ENCODE measurements at regions not wholly inside any gene's neighbourhood (a gene's known extent, or its start where the extent isn't known, plus 50 kb on each side); places are given as distances from the start of the nearest gene placed in this dataset.

DNA sequence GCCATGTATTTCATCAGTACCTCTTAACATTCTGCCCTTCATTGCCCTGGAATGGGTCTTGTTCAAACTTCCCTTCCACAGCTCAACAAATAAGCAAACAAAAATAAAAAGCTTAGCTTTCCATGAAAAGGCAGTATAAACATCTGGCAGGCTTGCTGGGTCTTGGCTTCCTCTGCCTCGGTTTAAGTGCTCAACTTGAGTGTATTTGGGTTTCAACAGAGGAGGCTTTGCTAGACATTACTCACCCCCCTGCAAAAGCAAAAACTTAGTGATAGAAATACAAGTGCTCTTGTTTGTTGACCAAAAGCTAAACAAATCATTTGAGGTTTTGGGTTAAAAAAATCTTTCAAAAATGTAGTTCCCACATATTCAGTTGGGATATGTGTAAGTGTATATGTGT lies 518.5 kb downstream of the PLPP3 start:
- DNase-seq (ENCODE audit: low read depth in 3 of 3, low spot score in 2 of 3), result no peak

DNA sequence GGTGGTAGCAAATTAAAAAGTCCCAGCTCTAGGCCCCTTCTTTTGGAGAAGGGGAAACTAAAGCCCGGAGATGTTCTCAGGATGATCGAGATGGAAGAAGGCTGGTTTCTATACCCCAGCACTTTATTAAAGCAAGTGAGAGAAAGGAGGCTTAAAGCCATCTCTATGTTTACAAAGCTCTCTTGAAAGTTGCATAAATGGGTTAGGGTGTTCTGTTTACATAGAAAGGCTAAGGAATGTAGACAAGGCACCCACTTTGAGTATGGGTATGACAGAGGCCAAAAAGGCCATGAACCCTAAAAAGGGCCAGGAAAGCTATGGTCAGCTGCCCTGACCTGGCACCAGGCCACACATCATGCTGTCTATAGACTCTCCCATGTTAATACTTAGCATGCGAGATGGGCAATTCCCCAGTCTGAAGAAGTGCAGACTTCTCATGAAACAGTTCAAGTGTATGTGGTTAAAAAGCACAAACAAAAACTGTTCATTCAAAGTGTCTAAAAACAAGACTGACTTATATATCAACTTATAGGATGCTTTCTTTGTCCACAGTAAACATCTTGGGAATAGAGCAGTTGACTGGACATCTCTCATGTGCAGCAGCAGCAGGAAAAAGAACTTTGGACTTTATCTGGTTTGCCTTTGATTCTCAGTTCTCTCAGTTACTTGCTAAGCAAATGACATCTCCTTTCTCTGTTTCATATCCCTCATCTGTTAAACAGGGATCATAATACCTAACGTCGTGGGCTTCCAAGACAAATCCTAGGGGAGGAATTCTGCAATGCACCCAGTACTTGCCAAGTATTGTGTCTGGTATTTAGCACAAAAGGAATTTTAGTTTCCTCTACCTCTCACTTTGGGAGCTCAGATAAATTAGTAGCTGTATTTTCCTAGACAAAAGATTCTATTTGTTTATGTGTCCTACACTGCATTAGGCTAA lies 521.6 kb downstream of the PLPP3 start:
- no peak for DNase-seq (ENCODE audit: low read depth in 3 of 3, low spot score in 2 of 3)

DNA sequence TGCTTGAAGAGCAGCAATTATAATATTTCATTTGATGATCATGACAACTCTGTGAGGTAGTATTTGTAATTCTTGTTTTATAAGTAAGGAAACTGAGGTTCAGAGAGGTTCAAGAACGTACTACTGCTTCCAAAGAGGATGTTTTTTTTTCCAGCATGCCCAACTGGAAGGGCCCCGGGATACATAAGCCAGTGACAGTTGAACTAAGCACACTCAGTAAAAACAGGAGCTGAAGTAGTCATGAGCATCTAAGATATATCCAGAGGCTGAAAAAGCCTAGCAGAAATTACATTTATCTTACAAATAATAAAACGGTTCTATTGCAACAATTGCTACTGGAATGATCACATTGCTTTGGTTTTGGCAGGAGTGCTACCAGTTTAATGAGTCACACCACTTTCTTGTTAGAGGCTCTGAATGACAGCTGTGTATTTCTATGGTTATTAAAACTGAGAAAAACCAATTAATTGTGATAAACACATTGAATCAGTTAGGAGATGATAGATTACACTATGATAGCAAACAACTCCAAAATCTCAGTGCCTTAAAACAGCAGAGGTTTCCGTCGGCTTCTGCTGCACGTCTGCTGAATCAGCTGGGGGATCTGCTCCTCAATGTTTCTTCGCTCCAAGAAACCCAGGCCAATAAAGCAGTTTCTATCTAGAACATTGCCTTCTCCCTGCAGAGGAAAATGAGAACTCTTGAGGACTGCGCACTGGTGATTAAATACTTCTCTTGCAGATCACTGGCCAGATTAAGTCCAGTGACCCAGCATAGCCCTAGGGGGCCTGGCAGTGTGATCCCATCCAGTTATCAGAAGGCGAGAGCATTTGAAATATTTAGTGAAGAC lies 522.7 kb downstream of the PLPP3 start:
- DNase-seq (ENCODE audit: low read depth in 3 of 3, low spot score in 2 of 3), result no peak

DNA sequence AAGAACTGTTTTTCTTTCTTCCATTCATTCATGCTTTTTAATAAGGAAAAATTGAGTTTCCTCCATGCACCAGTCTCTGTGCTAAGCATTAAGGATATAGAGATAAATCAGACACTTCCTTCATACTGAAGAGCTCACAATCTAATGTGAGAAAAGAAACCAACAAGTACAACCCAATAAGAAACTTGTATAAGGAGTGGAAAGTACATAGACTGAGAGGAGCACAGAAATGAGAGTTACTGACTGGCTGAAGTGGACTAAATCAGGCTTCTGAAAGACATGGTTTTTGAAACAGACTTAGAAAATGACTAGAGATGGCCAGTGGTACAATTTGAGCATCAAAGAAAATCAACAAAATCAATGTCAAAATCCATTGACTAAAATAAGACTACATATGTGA lies 524.4 kb downstream of the PLPP3 start:
- DNase-seq (ENCODE audit: low read depth in 3 of 3, low spot score in 2 of 3), result no peak

DNA sequence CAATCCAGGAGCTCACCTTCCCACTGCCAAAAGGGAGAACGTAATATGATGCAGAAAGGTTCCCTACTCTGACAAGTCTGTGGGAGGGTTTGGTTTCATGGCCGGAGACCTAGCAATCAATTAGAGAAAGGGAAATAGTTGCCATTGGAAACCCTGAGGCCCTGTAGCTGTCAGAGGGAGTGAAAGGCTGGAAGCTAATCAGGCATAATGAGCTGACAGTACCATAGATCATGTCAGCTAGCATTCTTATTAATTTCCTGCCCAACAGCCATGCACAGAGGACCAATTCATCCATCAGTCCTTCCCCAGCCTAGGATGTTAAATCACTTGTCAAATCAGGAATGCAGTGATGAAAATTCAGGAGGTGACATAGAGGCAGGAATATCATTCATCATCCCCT lies 527.3 kb downstream of the PLPP3 start:
- peak in 1 of 3 donors; percentile 27 for DNase-seq (ENCODE audit: low read depth in 3 of 3, low spot score in 2 of 3)

DNA sequence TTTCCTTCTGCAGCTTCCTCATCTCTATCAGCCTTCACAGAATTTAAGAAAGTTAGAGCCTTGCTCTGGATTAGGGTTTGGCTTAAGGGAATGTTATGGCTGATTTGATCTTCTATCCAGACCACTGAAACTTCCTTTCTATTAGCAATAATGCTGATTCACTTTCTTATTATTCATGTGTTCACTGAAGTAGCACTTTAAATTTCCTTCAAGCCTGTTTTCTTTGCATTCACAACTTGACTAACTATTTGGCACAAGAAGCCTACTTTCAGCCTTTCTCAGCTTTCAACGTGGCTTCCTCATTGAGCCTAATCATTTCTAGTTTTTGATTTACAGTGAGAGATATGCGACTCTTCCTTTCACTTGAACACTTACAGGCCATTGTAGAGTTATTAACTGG lies 528.5 kb downstream of the PLPP3 start:
- no peak for DNase-seq (ENCODE audit: low read depth in 3 of 3, low spot score in 2 of 3)

GRCh38 chr1:56045477-56045876 lies 533.9 kb downstream of the PLPP3 start:
- DNase-seq (ENCODE audit: low read depth in 3 of 3, low spot score in 2 of 3), result no peak

DNA sequence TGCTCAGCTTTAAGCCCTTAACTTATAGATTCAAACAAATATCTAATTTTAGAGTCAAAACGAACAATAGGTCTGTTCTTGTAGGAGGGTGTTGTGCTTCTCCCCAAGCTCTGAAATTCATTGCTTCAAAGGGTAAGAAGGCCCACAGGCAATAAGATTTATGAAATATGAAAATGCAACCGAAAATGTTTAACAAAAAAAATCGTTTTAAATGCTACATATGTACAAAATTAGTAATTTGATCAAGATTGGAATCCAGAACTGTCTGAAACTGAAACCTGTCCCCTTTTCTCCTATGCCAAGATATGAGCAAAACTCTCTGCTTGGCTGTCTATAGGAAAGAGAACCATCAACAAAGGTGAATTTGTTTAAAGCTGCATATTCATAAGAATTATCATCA lies 534.3 kb downstream of the PLPP3 start:
- no peak for DNase-seq (ENCODE audit: low read depth in 3 of 3, low spot score in 2 of 3)

DNA sequence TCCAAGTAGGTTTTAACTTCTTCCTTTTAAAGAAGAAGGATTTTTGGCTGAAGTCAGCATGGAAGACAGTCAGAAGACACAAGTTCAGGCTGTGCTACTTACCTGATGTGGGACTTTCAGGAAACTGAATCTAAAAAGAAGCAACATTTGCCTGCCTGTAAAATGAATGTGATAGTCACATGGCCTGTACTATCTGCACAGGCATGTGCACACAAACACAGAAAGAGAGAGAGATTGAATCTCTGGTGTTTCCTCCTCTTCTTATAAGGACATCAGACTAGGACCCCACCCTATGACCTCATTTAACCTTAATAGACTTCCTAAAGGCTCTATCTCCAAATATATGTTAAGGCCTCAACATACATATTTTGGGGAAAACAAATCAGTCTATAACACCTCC lies 542.9 kb downstream of the PLPP3 start:
- no peak for DNase-seq (ENCODE audit: low read depth in 3 of 3, low spot score in 2 of 3)

- no peak for DNase-seq (ENCODE audit: low read depth in 3 of 3, low spot score in 2 of 3)
Measured at GRCh38 chr1:56034847-56035481, 544.4 kb downstream of the PLPP3 start.

DNA sequence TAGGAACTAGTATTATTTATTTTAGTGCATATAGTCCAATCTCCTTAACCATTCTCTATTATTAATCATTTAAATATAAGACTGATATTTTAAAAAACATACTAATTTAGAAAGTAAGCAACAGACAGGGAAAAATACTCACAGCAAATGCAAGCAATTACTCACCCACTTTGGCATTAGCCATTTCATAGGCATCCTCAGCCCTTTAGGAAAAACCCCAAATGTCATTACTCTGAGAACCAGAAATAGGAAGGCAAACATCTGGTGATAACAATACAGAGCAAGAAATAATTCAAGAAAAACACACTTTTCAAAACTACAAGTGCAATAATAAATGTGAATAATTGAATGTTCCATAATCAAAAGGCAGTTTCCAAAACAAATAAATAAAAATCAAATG lies 545.1 kb downstream of the PLPP3 start:
- DNase-seq (ENCODE audit: low read depth in 3 of 3, low spot score in 2 of 3), result no peak

DNA sequence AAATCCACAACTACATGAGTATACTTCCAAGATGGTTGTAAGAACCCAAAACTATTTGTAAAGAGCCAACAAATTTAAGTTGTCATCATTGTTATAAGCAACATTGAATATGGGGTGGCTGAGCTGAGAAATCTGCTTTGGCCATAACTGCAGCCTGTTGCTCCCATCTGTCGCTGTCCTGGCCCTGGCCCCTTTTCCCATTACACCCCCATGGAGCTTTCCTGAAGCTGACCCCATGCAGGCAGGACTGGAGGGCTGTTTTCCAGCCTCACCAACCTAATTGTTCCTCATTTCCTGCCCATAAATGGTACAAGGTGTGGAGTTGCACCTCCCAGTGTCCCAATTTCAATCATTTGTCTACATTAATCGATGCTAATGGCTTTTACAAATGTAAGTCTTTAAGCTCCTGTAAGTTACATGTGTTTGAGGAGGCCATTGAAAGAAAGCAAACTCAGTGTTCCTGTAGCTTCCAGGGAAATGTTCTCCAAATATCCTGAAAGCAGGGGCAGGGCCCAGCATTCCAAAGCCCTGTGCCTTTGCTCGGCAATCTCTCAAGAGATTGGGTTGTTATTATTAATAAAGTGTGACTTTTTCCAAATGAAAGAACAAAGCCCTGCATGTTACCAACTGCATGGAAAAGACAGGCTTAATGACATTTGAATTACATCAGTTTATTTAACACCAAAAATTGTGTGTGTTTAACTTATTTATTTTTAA lies 545.9 kb downstream of the PLPP3 start:
- no peak for DNase-seq (ENCODE audit: low read depth in 3 of 3, low spot score in 2 of 3)

DNA sequence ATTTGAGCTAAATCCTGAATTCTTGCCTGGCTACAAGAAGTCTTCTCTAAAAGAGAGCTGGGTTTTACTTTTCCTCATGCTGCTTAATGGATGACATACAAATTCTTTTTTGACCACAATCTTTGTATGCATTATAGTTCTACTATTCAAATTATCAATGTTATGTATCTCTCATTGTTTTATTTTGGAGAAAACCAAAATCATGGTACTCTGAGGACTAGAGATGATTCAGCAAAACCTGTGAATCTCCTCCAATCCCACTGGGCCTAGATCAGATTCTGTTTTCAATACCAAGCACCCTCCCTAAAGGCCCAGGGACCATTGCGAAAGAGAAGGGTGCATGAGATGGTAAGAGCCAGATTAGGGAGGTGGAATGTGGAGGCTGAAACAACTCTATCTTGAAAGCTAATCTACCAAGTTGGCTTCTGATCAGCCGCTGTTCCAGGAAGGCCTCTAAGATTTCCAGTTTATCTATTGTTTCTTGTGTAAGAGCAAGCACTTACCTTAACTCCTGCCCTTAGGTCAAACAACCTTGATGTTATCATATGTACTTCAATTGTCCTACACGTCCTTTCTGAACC lies 547.2 kb downstream of the PLPP3 start:
- DNase-seq (ENCODE audit: low read depth in 3 of 3, low spot score in 2 of 3), result no peak

DNA sequence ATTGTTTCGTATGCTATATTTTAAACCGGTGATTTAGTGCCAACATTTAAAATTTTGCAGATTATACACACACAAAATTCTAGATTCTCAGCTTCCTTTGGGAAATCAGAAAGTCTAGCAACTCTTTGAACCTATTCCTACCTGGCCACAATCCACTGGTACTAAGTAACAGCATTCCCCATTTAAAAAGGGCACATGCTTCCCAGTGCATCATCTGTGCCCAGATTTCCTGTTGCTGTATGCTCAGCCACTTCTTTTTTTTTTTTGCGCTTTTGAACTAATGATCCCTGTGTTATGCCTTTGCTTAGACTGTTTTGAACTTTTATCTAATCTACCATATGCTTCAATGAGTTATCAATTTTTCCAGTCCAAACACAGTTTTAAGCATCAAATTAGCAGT lies 548.4 kb downstream of the PLPP3 start:
- no peak for DNase-seq (ENCODE audit: low read depth in 3 of 3, low spot score in 2 of 3)

GRCh38 chr1:56029319-56030003 lies 549.9 kb downstream of the PLPP3 start:
- no peak for DNase-seq (ENCODE audit: low read depth in 3 of 3, low spot score in 2 of 3)

DNA sequence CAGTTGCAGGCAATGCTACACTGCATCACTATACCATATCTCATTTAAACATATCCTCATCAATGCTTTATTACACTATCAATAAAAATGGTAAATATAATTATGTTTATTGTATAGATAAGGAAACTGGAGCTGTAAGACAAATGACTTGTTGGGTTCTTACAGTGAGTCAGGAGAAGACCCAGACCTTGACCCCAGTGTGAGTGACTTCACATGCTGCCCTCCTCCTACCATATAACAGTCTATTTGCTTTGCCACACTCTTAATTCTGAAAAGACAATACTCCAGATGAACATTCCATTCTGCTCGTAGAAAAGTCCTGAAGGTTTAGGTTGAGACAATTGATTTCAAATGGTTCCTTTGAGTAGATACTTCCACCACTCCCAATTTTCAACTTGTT lies 550.5 kb downstream of the PLPP3 start:
- DNase-seq (ENCODE audit: low read depth in 3 of 3, low spot score in 2 of 3), result no peak

DNA sequence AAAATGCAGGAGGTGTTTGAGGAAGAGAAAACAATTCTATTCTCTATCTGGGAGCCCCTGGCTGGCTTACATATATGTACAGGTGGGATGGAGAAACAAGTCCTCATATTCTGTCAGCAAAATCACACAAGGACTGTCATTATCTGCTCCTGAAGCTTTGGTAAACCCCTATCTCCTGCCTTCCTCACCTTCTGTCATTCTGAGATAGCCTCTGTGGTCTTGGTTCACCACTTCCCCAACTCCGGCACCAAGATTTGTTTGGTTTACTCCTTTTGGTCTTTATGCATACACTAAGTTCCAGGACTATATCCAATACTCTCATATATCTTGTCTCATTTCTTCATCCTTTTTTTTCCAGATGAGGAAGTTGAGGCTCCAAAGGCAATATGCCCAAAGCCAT lies 551.1 kb downstream of the PLPP3 start:
- DNase-seq (ENCODE audit: low read depth in 3 of 3, low spot score in 2 of 3), result no peak

GRCh38 chr1:56025942-56026341 lies 553.4 kb downstream of the PLPP3 start:
- DNase-seq (ENCODE audit: low read depth in 3 of 3, low spot score in 2 of 3), result no peak

DNA sequence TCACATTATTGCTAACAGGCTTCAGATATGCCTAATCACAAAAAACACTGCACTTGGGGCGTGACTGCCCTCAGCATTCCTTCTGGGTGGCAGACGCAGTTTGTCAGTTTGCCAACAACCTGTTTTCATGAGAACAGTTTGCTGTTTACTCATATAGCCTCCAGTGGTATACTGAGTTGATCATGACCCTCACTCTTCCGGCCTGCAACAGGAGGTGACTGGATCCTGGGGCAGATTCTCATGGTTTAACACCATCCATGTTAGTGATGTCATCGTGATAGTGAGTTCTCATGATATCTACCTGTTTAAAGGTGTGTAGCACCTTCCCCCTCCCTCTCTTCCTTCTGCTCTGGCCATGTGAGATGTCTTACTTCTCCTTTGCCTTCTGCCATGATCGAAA lies 555.2 kb downstream of the PLPP3 start:
- DNase-seq (ENCODE audit: low read depth in 3 of 3, low spot score in 2 of 3), result no peak

GRCh38 chr1:56019922-56020321 lies 559.4 kb downstream of the PLPP3 start:
- DNase-seq (ENCODE audit: low read depth in 3 of 3, low spot score in 2 of 3), result no peak

Measured in right renal cortex interstitium (tissue), 3 donors.